HFF-Myc (cell line): ENCODE measurements at regions not wholly inside any gene's neighbourhood (a gene's known extent, or its start where the extent isn't known, plus 50 kb on each side); places are given as distances from the start of the nearest gene placed in this dataset.
"Not testable (repeated sequence)": the region's sequence is repeated elsewhere in the genome, so short reads cannot be mapped to it uniquely, and the experiment has no call there.

Experiments used
- DNase-seq: peaks from one replicate; pipeline ENCODE4 v3.0.0-alpha.2; 2011; ENCODE audit warnings: low read depth; ENCODE audit errors: extremely low read depth
- H3K4me3 ChIP-seq: replicated peaks from 2 replicates; pipeline ENCODE4 v1.5.1; 2011; ENCODE audit warnings: low read depth, mild to moderate bottlenecking, control low read depth, low read length
- TF ChIP-seq, protein P1 (sequence below): IDR thresholded peaks from 2 replicates; pipeline ENCODE4 v1.5.1; 2012; ENCODE audit warnings: mild to moderate bottlenecking, low read depth, low read length, control low read depth; ENCODE audit errors: missing control alignments

DNA sequence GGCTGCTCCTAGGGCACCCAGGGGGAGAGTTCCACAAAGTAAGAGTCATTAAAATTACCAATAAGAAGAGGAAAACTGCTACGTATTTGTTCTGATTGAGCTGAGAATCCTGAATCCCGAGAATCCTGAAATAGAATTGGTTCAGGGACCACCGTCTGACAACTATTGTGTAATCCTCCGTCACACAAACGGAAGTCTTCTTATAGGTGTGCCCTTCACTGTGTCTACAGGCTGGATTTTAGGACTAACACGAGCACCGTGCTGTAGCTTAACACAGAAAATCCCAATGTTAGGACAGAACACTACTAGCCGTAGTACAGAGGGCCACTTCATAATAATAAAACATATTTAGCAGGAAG is 50.6 kb upstream of the RNF182 start:
- no peak for DNase-seq
- H3K4me3 ChIP-seq = peak overlapping the region; percentile 31
- TF ChIP-seq, protein P1, sequence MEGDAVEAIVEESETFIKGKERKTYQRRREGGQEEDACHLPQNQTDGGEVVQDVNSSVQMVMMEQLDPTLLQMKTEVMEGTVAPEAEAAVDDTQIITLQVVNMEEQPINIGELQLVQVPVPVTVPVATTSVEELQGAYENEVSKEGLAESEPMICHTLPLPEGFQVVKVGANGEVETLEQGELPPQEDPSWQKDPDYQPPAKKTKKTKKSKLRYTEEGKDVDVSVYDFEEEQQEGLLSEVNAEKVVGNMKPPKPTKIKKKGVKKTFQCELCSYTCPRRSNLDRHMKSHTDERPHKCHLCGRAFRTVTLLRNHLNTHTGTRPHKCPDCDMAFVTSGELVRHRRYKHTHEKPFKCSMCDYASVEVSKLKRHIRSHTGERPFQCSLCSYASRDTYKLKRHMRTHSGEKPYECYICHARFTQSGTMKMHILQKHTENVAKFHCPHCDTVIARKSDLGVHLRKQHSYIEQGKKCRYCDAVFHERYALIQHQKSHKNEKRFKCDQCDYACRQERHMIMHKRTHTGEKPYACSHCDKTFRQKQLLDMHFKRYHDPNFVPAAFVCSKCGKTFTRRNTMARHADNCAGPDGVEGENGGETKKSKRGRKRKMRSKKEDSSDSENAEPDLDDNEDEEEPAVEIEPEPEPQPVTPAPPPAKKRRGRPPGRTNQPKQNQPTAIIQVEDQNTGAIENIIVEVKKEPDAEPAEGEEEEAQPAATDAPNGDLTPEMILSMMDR = no peak

DNA sequence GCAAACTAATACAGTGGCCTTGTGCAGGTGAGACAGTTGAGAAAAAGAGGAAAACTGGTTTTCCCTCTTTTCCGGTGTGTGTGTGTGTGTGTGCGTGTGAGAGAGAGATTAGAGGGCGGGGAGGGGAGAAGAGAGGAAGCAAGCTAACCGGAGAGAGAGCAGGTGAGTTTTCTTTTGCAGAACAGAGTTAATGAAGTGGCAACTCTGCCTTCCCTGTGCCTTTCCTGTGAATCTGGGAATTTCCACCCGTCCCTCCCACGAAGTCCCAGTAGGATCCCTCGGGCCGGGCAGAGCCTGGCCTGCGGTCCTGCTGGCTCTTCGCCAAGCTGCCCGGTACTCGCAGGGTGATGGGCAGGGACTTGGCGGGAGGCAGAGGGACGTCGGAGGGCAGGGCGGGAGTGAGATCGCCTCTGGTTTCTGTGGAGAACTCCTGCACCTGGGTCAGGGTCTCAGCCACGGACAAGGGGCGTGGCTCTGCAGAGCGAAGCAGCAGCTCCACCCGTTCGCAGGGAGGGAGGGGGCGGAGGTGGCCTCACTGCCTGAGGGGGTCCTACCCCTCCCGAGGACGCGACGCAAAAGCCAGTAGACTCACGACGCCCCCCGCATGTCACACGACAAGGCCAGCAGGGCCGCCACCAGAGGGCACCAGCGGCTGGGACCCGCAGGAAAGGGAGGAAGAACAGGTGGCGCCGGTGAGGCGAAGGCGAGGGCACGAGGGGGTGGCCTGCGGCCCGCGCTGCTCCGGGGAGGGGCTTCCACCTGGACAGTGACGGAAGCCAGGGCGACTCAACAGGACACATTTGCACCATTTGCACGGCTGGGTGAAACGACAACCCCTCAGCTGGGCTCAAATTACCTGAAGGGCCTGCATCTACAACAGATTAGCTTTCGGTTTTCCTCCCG is 51.2 kb upstream of the RNF182 start:
- TF ChIP-seq, protein P1 = peak; percentile 78
- H3K4me3 ChIP-seq = peak overlapping the region; percentile 31
- DNase-seq = no peak

DNA sequence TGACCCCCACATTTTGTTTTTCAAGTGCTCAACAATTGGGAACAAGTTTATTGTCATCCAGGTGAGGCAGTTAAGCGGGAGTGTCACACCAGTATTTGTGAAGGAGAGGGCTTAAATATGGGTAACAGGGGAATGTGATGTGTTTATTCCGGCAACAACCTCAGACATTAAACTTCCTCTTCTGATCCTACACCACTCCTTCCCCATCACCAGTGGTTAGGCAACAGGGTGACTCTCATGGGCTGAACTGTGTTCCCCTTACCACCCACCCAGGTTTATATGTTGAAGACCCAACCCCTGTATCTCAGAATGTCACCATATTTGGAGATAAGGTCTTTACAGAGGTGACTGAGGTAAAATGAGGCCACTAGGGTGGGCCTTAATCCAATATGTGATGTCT is 52.1 kb upstream of the RNF182 start:
- TF ChIP-seq, protein P1 = no peak
- no peak overlapping the region for H3K4me3 ChIP-seq
- no peak for DNase-seq

DNA sequence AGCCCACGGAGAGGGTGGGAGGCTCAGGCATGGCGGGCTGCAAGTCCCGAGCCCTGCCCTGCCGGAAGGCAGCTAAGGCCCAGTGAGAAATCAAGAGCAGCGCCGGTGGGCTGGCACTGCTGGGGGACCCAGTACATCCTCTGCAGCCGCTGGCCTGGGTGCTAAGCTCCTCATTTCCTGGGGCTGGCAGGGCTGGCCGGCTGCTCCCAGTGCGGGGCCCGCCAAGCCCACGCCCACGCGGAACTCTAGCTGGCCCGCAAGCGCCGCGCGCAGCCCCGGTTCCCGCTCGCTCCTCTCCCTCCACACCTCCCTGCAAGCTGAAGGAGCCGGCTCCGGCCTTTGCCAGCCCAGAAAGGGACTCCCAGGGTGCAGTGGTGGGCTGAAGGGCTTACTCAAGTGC is 52.7 kb upstream of the RNF182 start:
- H3K4me3 ChIP-seq, DNase-seq: not testable (repeated sequence)

DNA sequence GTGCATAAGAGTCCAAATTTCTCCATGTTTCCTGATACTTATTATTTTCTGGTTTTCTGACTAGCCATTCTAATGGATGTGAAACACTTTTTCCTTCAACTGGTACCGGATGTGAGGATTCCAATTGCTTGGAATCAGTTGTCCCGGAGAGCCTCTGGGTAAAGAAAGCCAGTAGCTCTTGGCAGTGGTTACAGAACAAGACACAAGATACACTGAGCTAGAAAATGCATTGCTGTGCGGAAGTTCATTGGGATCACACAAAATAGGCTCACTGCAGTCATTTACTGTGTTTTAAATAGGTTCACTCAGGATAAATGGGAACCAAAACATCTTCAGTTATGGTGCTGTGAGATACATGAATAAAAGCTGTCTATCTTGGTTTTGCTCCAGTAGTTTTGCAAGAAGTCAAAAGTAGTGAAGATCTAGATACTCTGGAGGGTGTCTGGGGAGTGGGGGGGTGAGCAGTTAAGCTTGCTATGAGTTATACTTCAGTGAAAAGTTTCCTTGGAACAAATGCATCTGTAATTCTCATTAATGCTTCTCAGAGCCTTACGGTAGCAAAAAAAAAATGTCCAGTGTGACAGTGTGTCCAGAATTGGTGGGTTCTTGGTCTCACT is 54.4 kb upstream of the RNF182 start:
- no peak overlapping the region for H3K4me3 ChIP-seq
- DNase-seq = no peak
- TF ChIP-seq, protein P1 = no peak

DNA sequence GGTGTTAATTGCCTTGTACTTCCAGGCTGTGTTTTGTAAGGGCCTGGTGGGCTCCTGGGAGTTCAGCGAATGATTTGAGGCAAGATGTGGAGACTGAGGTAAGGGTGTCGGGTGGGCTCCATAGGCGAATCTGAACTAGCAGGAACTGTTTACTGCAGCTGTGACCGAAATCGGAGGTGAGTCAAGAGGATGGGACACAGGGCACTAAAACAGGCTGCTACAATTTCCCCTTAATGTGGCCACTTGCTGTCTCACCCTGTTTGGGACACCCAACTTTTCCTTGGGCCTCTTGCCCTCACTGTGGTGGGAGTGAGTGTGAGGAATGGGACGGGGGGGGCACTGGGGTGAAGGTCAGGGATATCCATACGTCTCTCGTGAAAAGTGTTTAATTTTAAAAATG is 53.9 kb upstream of the MCUR1 start:
- no peak for DNase-seq
- TF ChIP-seq, protein P1 = no peak

DNA sequence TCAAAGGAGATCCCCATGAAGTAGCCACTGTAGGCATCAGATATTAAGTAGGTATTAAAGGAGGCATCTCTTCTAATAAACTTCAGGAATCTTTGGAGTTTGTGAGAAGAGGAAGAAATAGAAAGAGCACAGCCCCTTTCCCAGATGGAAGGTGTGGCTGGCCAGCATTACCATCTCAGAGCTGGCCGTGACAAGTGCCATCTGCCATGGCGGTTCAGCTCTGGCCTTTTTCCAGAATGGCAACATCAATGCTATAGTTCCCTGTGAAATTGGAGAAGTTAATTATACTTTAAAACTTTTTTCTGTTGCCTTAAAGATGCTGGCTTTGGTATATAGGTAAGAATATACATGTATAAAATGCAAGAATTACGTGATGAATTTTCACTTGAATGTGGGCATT is 51.9 kb upstream of the MCUR1 start:
- no peak for DNase-seq
- no peak overlapping the region for H3K4me3 ChIP-seq
- TF ChIP-seq, protein P1 = no peak

More for the DNA sequence above, 53.9 kb upstream of the MCUR1 start:
- no peak overlapping the region for H3K4me3 ChIP-seq
